PC-9 (cell line): ENCODE measurements at regions not wholly inside any gene's neighbourhood (a gene's known extent, or its start where the extent isn't known, plus 50 kb on each side); places are given as distances from the start of the nearest gene placed in this dataset.
A peak's percentile ranks its signal among the peaks of the same experiment; 100 is the strongest.

Source experiments
- BruUV-seq: library from RNA; stranded (reverse); fragments of 400-500 nt; replicated peaks from 2 replicates; lab custom pipeline; 2021; lab: Mats Ljungman, UMichigan
- CTCF ChIA-PET: fragments of 300-600 bp; sonication (Branson Sonifier 250); formaldehyde crosslinking; loops from one replicate; lab custom pipeline; 2022; ENCODE audit warnings: antibody characterized with exemption; lab: Charles Lee
- POLR2A ChIA-PET: fragments of 300-600 bp; sonication (Branson Sonifier 250); formaldehyde crosslinking; loops from one replicate; lab custom pipeline; 2022; ENCODE audit warnings: antibody characterized with exemption; ENCODE audit not compliant: unreplicated experiment; lab: Charles Lee
- DNase-seq, 2 experiments: peaks; one replicate each; pipeline versions ENCODE4 v3.0.0 to v3.0.0-alpha.2; 2015 to 2022; ENCODE audit warnings: mixed read lengths in 1 of 2
- H2AFZ ChIP-seq: fragments of 200-600 bp; sonication (generic); 2 replicates; pipeline ENCODE4 v1.8.1; 2017; ENCODE audit warnings: antibody characterized with exemption
- H3F3A ChIP-seq: fragments of 200-600 bp; sonication (generic); 2 replicates; pipeline ENCODE4 v1.8.1; 2017; ENCODE audit warnings: antibody characterized with exemption, mild to moderate bottlenecking, low read depth; ENCODE audit not compliant: insufficient read depth
- H3K27ac ChIP-seq: fragments of 200-600 bp; sonication (generic); 2 replicates; pipeline ENCODE4 v1.6.1; 2016; ENCODE audit warnings: mixed run types
- H3K27me3 ChIP-seq: fragments of 200-600 bp; sonication (generic); 2 replicates; pipeline ENCODE4 v1.6.1; 2016; ENCODE audit warnings: low read depth, mixed run types; ENCODE audit not compliant: insufficient read depth
- H3K36me3 ChIP-seq: fragments of 200-600 bp; sonication (generic); 2 replicates; pipeline ENCODE4 v1.6.1; 2016; ENCODE audit warnings: low read depth, mixed run types
- H3K4me1 ChIP-seq: fragments of 200-600 bp; sonication (generic); replicated peaks from 2 replicates; pipeline ENCODE4 v1.6.1; 2016; ENCODE audit warnings: mixed run types; ENCODE audit not compliant: insufficient read depth
- H3K4me2 ChIP-seq: fragments of 200-600 bp; sonication (generic); 2 replicates; pipeline ENCODE4 v1.6.1; 2017; ENCODE audit warnings: mixed run types
- H3K4me3 ChIP-seq: fragments of 200-600 bp; sonication (generic); 2 replicates; pipeline ENCODE4 v1.6.1; 2016; ENCODE audit warnings: mixed run types
- H3K79me2 ChIP-seq: fragments of 200-600 bp; sonication (generic); 2 replicates; pipeline ENCODE4 v1.6.1; 2017; ENCODE audit warnings: low read depth, mixed run types
- H3K9me2 ChIP-seq: fragments of 200-600 bp; sonication (generic); 2 replicates; pipeline ENCODE4 v1.8.1; 2017; ENCODE audit warnings: mild to moderate bottlenecking; ENCODE audit not compliant: insufficient read depth
- H3K9me3 ChIP-seq: fragments of 200-600 bp; sonication (generic); 2 replicates; pipeline ENCODE4 v1.8.1; 2016; ENCODE audit warnings: low read depth; ENCODE audit not compliant: insufficient read depth
- H4K20me1 ChIP-seq: fragments of 200-600 bp; sonication (generic); 2 replicates; pipeline ENCODE4 v1.8.1; 2017; ENCODE audit not compliant: insufficient read depth
- CTCF ChIP-seq: fragments of 200-600 bp; sonication (generic); conservative IDR thresholded peaks from 2 replicates; pipeline ENCODE4 v1.6.1; 2017; ENCODE audit warnings: mixed run types, antibody characterized with exemption, mild to moderate bottlenecking, moderate library complexity
- EZH2 ChIP-seq: fragments of 200-600 bp; sonication (generic); IDR thresholded peaks from 2 replicates; pipeline ENCODE4 v1.8.0; 2017; ENCODE audit warnings: antibody characterized with exemption, low read depth
- intact Hi-C: fragments of 100-400 bp; cut with micrococcal nuclease; formaldehyde crosslinking; loops from one replicate; pipeline ENCODE4 v1.10.0; 2022; ENCODE audit not compliant: unreplicated experiment

DNA sequence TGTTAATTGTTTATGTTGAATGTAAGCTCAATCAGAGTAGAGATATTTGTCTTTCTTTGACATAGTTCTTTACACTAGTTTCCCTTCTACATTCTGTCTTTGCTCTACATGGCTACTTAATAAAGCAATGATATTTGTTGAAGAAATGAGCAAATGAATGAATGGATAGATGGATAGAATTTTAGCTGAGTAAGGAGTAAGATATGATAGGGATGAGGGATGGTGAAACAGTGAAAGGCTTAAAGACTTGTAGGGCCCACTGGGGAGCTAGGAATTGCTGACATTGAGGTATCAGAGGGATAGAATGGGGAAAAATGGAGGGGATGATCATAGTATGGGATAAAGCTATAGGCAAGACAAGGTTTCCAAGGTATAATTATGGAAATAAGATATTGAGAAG, 361.6 kb upstream of the SPHKAP start:
- Histone ChIP-seq H3K4me2 (no peak overlapping the region), H3K9me2 (no peaks in the 10 kb centered on the region), H3K4me3 (no peak overlapping the region), H3F3A (no peaks in the 10 kb centered on the region), H4K20me1 (no peaks in the 10 kb centered on the region), H3K4me1 (0 out of 2 replicates have a peak, but pooled peaks cover 9% of the 10 kb centered on the region), H3K9me3 (0 out of 2 replicates have a peak, but pooled peaks cover 7% of the 10 kb centered on the region), H3K79me2 (no peaks in the 10 kb centered on the region), H3K27ac (no peak overlapping the region), H2AFZ (no peak overlapping the region), H3K27me3 (no peaks in the 10 kb centered on the region), H3K36me3 (no peaks in the 10 kb centered on the region)
- intact Hi-C loops, result no loop called here
- ChIA-PET CTCF (no interaction called here), POLR2A (no interaction called here)
- no peak for DNase-seq
- no TSS peak for BruUV-seq
- TF ChIP-seq CTCF, result no peak
- no peak for TF ChIP-seq EZH2

GRCh38 chr2:228542277-228542676, 360.8 kb upstream of the SPHKAP start:
- H3F3A ChIP-seq, result no peaks in the 10 kb centered on the region
- H3K79me2 ChIP-seq, result no peaks in the 10 kb centered on the region
- CTCF ChIA-PET, result no interaction called here
- no peak overlapping the region for H3K27ac ChIP-seq
- H3K36me3 ChIP-seq, result no peaks in the 10 kb centered on the region
- no peak overlapping the region for H3K4me3 ChIP-seq
- no peak overlapping the region for H3K4me2 ChIP-seq
- DNase-seq, result no peak
- H3K9me3 ChIP-seq, result 0 out of 2 replicates have a peak, but pooled peaks cover 7% of the 10 kb centered on the region
- no peaks in the 10 kb centered on the region for H3K9me2 ChIP-seq
- H2AFZ ChIP-seq, result no peak overlapping the region
- POLR2A ChIA-PET, result interaction anchor here (0.6 kb wide), 1 partner anchor 652 kb away, joined by 7 read pairs; no protein-coding TSS in a partner anchor
- no peaks in the 10 kb centered on the region for H4K20me1 ChIP-seq
- intact Hi-C loops, result no loop called here
- BruUV-seq, result TSS peak; percentile 90
- H3K27me3 ChIP-seq, result no peaks in the 10 kb centered on the region
- no peak for TF ChIP-seq CTCF
- TF ChIP-seq EZH2, result no peak
- 0 out of 2 replicates have a peak, but pooled peaks cover 9% of the 10 kb centered on the region for H3K4me1 ChIP-seq

DNA sequence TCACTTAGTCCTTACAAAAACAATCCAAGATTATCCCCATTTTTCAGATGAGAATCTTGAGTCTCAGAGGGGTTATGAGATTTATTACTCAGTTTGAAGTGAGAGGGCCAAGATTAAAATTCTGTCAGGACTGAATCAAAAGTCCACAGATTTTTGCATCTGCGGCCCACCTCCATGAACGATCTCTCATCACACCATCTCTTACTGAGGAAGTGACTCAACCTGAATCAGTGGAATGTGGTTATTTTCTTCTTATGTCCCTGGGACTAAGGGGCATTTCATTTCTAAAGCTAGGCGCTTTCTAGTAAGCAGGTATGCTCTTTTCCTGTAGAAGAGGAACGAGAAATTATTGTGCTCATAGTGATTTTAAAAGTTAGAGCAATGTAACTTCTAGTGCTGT, 360.3 kb upstream of the SPHKAP start:
- 0 out of 2 replicates have a peak, but pooled peaks cover 9% of the 10 kb centered on the region for H3K4me1 ChIP-seq
- DNase-seq, result no peak
- no peak overlapping the region for H3K4me2 ChIP-seq
- H3K36me3 ChIP-seq, result no peaks in the 10 kb centered on the region
- H3K9me2 ChIP-seq, result no peaks in the 10 kb centered on the region
- intact Hi-C loops, result no loop called here
- H2AFZ ChIP-seq, result no peak overlapping the region
- no peak overlapping the region for H3K4me3 ChIP-seq
- ChIA-PET CTCF (no interaction called here), POLR2A (interaction anchor here (0.6 kb wide), 2 partner anchors 39 to 651 kb away, joined by 7 to 14 read pairs; no protein-coding TSS in a partner anchor)
- no peaks in the 10 kb centered on the region for H3F3A ChIP-seq
- TF ChIP-seq CTCF (no peak), EZH2 (no peak)
- peaks cover 8% of the 10 kb centered on the region for H3K9me3 ChIP-seq
- no peak overlapping the region for H3K27ac ChIP-seq
- BruUV-seq, result no TSS peak
- no peaks in the 10 kb centered on the region for H3K79me2 ChIP-seq
- H3K27me3 ChIP-seq, result no peaks in the 10 kb centered on the region
- no peaks in the 10 kb centered on the region for H4K20me1 ChIP-seq
